CD4-positive, CD25-positive, alpha-beta regulatory T cell (primary cell): ENCODE measurements at regions not wholly inside any gene's neighbourhood (a gene's known extent, or its start where the extent isn't known, plus 50 kb on each side); places are given as distances from the start of the nearest gene placed in this dataset.
A peak's percentile ranks its signal among the peaks of the same experiment; 100 is the strongest.

Experiments used
- ATAC-seq, 2 donors: fragments of 150-1000 bp; cut with Tn5 transposase; one replicate each; pipeline ENCODE4 v1.10.0; 2021; ENCODE audit warnings: low read depth in 2 of 2, moderate number of reproducible peaks in 2 of 2, moderate library complexity in 1 of 2
- DNase-seq, 3 donors: peaks; one replicate each; pipeline versions ENCODE4 v3.0.0 to v3.0.0-alpha.2; 2012 to 2022; ENCODE audit warnings: mixed read lengths in 1 of 3
- H3K27ac ChIP-seq: one replicate; pipeline ENCODE4 v1.7.0; 2013; ENCODE audit warnings: mild to moderate bottlenecking, low read length; ENCODE audit not compliant: insufficient read depth, poor library complexity, severe bottlenecking
- H3K27me3 ChIP-seq: one replicate; pipeline ENCODE4 v1.7.0; 2013; ENCODE audit warnings: low read length; ENCODE audit not compliant: control insufficient read depth, insufficient read depth
- H3K36me3 ChIP-seq: one replicate; pipeline ENCODE4 v1.7.0; 2013; ENCODE audit warnings: mild to moderate bottlenecking, low read length, moderate library complexity; ENCODE audit not compliant: control insufficient read depth, insufficient read depth
- H3K4me1 ChIP-seq: 2 replicates; pipeline ENCODE4 v1.7.0; 2013; ENCODE audit warnings: mild to moderate bottlenecking, low read length; ENCODE audit not compliant: insufficient read depth, control insufficient read depth, poor library complexity, severe bottlenecking
- H3K4me3 ChIP-seq: one replicate; pipeline ENCODE4 v1.7.0; 2013; ENCODE audit warnings: low read depth, mild to moderate bottlenecking, low read length, moderate library complexity
- H3K9me3 ChIP-seq, 2 experiments: 1 replicate in 1 of 2; 2 replicates in 1 of 2; pipeline ENCODE4 v1.7.0; 2013; ENCODE audit warnings: low read length in 2 of 2, mild to moderate bottlenecking in 1 of 2, moderate library complexity in 1 of 2; ENCODE audit not compliant: control insufficient read depth in 2 of 2
- H3K27ac Mint-ChIP-seq, 3 donors: one replicate each; pipeline ENCODE4 v1.8.0; 2020 to 2022; ENCODE audit warnings: mild to moderate bottlenecking in 3 of 3, mixed read lengths in 3 of 3, moderate library complexity in 2 of 3
- H3K27me3 Mint-ChIP-seq: one replicate; pipeline ENCODE4 v1.8.0; 2022; ENCODE audit warnings: mild to moderate bottlenecking, mixed read lengths
- H3K36me3 Mint-ChIP-seq: one replicate; pipeline ENCODE4 v1.8.0; 2020; ENCODE audit warnings: mixed read lengths
- H3K4me1 Mint-ChIP-seq, 4 donors: one replicate each; pipeline ENCODE4 v1.8.0; 2020 to 2022; ENCODE audit warnings: mixed read lengths in 4 of 4, mild to moderate bottlenecking in 1 of 4
- H3K4me3 Mint-ChIP-seq, 4 donors: one replicate each; pipeline ENCODE4 v1.8.0; 2020 to 2022; ENCODE audit warnings: mild to moderate bottlenecking in 4 of 4, mixed read lengths in 4 of 4, moderate library complexity in 3 of 4
- H3K9me3 Mint-ChIP-seq, 7 donors: one replicate each; pipeline ENCODE4 v1.8.0; 2020 to 2022; ENCODE audit warnings: mixed read lengths in 7 of 7, mild to moderate bottlenecking in 3 of 7, moderate library complexity in 2 of 7

- ATAC-seq (no peak), DNase-seq (no peak)
- peak overlapping the region; percentile 54 to 79 (median 61) for H3K27ac Mint-ChIP-seq
- Histone ChIP-seq H3K4me3 (peak overlapping the region; percentile 32), H3K27me3 (peaks cover 8% of the 10 kb centered on the region), H3K36me3 (no peaks in the 10 kb centered on the region), H3K27ac (no peak overlapping the region), H3K9me3 (no peaks in the 10 kb centered on the region), H3K4me1 (peaks cover 30% of the 10 kb centered on the region)
- H3K4me1 Mint-ChIP-seq = peaks cover 13 to 56% (median 36%) of the 10 kb centered on the region in 4 donors
- H3K4me3 Mint-ChIP-seq = peak overlapping the region in 1 of 4 donors; percentile 74
- H3K36me3 Mint-ChIP-seq = no peaks in the 10 kb centered on the region
- H3K27me3 Mint-ChIP-seq = peaks cover 33% of the 10 kb centered on the region
- peaks cover 0 to 7% (median 0%) of the 10 kb centered on the region in 7 donors for H3K9me3 Mint-ChIP-seq
Measured at GRCh38 chr15:69715210-69715609, 262.6 kb downstream of the RPLP1 start.

GRCh38 chr15:69718436-69718835, 265.8 kb downstream of the RPLP1 start:
- peaks cover 12% of the 10 kb centered on the region for H3K27me3 ChIP-seq
- H3K27me3 Mint-ChIP-seq = peaks cover 51% of the 10 kb centered on the region
- no peak for DNase-seq
- H3K4me1 ChIP-seq = peaks cover 46% of the 10 kb centered on the region
- no peaks in the 10 kb centered on the region for H3K9me3 ChIP-seq
- no peak for ATAC-seq
- no peaks in the 10 kb centered on the region for H3K36me3 ChIP-seq
- no peak overlapping the region for H3K27ac Mint-ChIP-seq
- no peak overlapping the region for H3K27ac ChIP-seq
- peaks cover 0 to 2% (median 0%) of the 10 kb centered on the region in 7 donors for H3K9me3 Mint-ChIP-seq
- H3K4me1 Mint-ChIP-seq = peaks cover 13 to 78% (median 42%) of the 10 kb centered on the region in 4 donors
- no peaks in the 10 kb centered on the region for H3K36me3 Mint-ChIP-seq
- no peak overlapping the region for H3K4me3 ChIP-seq
- no peak overlapping the region for H3K4me3 Mint-ChIP-seq

DNA sequence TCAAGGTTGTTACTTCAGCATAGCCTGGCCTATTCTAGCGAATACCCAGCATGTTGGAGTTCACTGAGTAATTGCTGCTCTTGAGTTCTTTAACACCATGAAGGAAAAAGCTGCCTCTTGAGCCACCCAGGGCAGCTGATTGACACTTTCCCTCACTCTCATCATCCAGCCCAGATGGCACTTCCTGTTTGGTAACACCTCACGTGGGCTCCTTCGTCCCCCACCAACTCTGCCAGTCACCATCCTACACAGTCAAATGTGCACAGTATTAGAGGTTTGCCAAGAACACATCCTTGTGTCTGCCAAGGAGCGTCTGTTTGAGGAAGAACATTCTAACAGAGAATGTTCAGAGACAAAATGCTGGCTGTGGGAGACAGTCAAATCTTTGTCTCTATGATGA, 266.3 kb downstream of the RPLP1 start:
- peaks cover 0 to 2% (median 0%) of the 10 kb centered on the region in 7 donors for H3K9me3 Mint-ChIP-seq
- no peak overlapping the region for H3K27ac ChIP-seq

GRCh38 chr15:69719527-69720240, 267.1 kb downstream of the RPLP1 start:
- Mint-ChIP-seq H3K27me3 (peaks cover 52% of the 10 kb centered on the region), H3K4me1 (peaks cover 5 to 73% (median 30%) of the 10 kb centered on the region in 4 donors), H3K9me3 (peaks cover 0 to 3% (median 0%) of the 10 kb centered on the region in 7 donors), H3K27ac (peak overlapping the region; percentile 38 to 81 (median 42)), H3K4me3 (peak overlapping the region in 2 of 4 donors; percentile 16 to 59), H3K36me3 (no peaks in the 10 kb centered on the region)
- Histone ChIP-seq H3K27me3 (peaks cover 13% of the 10 kb centered on the region), H3K9me3 (no peaks in the 10 kb centered on the region), H3K27ac (no peak overlapping the region), H3K4me3 (no peak overlapping the region), H3K4me1 (peaks cover 33% of the 10 kb centered on the region), H3K36me3 (no peaks in the 10 kb centered on the region)
- DNase-seq (peak; percentile 16 to 38 (median 29)), ATAC-seq (peak; percentile 65 to 74)

More for the DNA sequence above, 266.3 kb downstream of the RPLP1 start:
- ATAC-seq (no peak), DNase-seq (peak in 1 of 3 donors; percentile 42)
- Histone ChIP-seq H3K36me3 (no peaks in the 10 kb centered on the region), H3K27me3 (peaks cover 12% of the 10 kb centered on the region), H3K4me1 (peaks cover 41% of the 10 kb centered on the region), H3K9me3 (no peaks in the 10 kb centered on the region), H3K4me3 (no peak overlapping the region)
- peaks cover 54% of the 10 kb centered on the region for H3K27me3 Mint-ChIP-seq
- peaks cover 11 to 78% (median 38%) of the 10 kb centered on the region in 4 donors for H3K4me1 Mint-ChIP-seq
- peak overlapping the region in 2 of 3 donors; percentile 42 to 81 for H3K27ac Mint-ChIP-seq
- H3K36me3 Mint-ChIP-seq = no peaks in the 10 kb centered on the region
- peak overlapping the region in 2 of 4 donors; percentile 10 to 16 for H3K4me3 Mint-ChIP-seq

DNA sequence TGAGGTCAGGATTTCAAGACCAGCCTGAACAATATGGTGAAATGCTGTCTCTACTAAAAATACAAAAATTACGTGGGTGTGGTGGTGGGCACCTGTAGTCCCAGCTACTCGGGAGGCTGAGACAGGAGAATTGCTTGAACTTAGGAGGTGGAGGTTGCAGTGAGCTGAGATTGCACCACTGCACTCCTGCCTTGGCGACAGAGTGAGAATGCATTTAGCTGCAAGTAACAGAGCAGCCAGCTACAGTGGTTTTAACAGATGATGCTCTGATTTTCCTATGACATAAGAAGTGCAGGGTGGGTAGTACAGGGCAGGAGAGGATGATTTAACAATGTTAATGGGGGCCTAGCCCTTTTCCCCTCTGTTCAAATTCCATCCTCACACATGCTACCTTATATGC, 267.9 kb downstream of the RPLP1 start:
- no peak overlapping the region for H3K4me3 ChIP-seq
- H3K4me1 ChIP-seq = peaks cover 25% of the 10 kb centered on the region
- Mint-ChIP-seq H3K27ac (peak overlapping the region in 2 of 3 donors; percentile 69 to 81), H3K27me3 (peaks cover 61% of the 10 kb centered on the region), H3K36me3 (no peaks in the 10 kb centered on the region), H3K4me3 (peak overlapping the region in 1 of 4 donors; percentile 74), H3K9me3 (peaks cover 0 to 2% (median 0%) of the 10 kb centered on the region in 7 donors), H3K4me1 (peaks cover 5 to 67% (median 24%) of the 10 kb centered on the region in 4 donors)
- peaks cover 16% of the 10 kb centered on the region for H3K27me3 ChIP-seq
- no peak overlapping the region for H3K27ac ChIP-seq
- no peak for ATAC-seq
- H3K9me3 ChIP-seq = no peaks in the 10 kb centered on the region
- no peak for DNase-seq
- H3K36me3 ChIP-seq = no peaks in the 10 kb centered on the region

DNA sequence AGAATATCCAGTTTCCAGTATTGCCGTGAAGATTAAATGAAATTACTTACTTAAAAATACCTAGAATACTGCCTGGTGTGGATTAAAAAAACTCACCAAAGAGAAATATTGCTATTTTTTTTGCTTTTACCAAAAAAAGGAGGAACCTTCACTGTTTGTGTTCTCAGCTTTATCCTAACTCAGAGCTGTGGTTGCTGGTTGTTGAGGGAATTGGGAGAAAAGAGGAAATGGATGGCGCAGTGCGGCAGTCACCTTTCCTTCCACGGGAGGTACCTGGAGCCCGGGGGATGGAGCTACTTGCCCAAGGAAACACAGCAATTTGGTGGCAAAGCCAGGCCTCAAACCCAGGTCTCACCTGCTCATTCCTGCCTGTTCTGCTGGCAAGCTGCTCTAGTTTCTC, 270.3 kb downstream of the RPLP1 start:
- no peak for DNase-seq
- peak overlapping the region in 1 of 3 donors; percentile 9 for H3K27ac Mint-ChIP-seq
- no peaks in the 10 kb centered on the region for H3K9me3 ChIP-seq
- H3K4me3 ChIP-seq = no peak overlapping the region
- H3K4me3 Mint-ChIP-seq = no peak overlapping the region
- ATAC-seq = no peak
- peaks cover 10% of the 10 kb centered on the region for H3K27me3 ChIP-seq
- H3K36me3 ChIP-seq = no peaks in the 10 kb centered on the region
- no peaks in the 10 kb centered on the region for H3K36me3 Mint-ChIP-seq
- no peak overlapping the region for H3K27ac ChIP-seq
- peaks cover 0 to 2% (median 0%) of the 10 kb centered on the region in 7 donors for H3K9me3 Mint-ChIP-seq
- peaks cover 25% of the 10 kb centered on the region for H3K4me1 ChIP-seq
- H3K4me1 Mint-ChIP-seq = peaks cover 5 to 58% (median 21%) of the 10 kb centered on the region in 4 donors
- peaks cover 61% of the 10 kb centered on the region for H3K27me3 Mint-ChIP-seq

GRCh38 chr15:69723404-69724096, 270.9 kb downstream of the RPLP1 start:
- Histone ChIP-seq H3K4me1 (peaks cover 25% of the 10 kb centered on the region), H3K9me3 (no peaks in the 10 kb centered on the region), H3K36me3 (no peaks in the 10 kb centered on the region), H3K27ac (no peak overlapping the region), H3K27me3 (peaks cover 14% of the 10 kb centered on the region), H3K4me3 (no peak overlapping the region)
- peaks cover 0 to 2% (median 0%) of the 10 kb centered on the region in 7 donors for H3K9me3 Mint-ChIP-seq
- peaks cover 60% of the 10 kb centered on the region for H3K27me3 Mint-ChIP-seq
- no peak for DNase-seq
- no peak overlapping the region for H3K27ac Mint-ChIP-seq
- no peak overlapping the region for H3K4me3 Mint-ChIP-seq
- no peaks in the 10 kb centered on the region for H3K36me3 Mint-ChIP-seq
- no peak for ATAC-seq
- H3K4me1 Mint-ChIP-seq = peaks cover 5 to 57% (median 21%) of the 10 kb centered on the region in 4 donors
